ENCODE measurements at regions not wholly inside any gene's neighbourhood (a gene's known extent, or its start where the extent isn't known, plus 50 kb on each side); places are given as distances from the start of the nearest gene placed in this dataset.

GRCh38 chr4:154065368-154065767 is 276.5 kb upstream of the SFRP2 start:
- Histone ChIP-seq H3K9me3 (ENCODE audit: control extremely low read depth in 1 of 3, control insufficient read depth in 2 of 3, insufficient read depth in 1 of 3, low read length in 2 of 3) (peaks cover 1 to 20% (median 8%) of the 10 kb centered on the region in 3 donors), H3K36me3 (replicated peaks in 1 of 2; ENCODE audit: control extremely low read depth in 1 of 2, control insufficient read depth in 1 of 2, extremely low read depth in 1 of 2, insufficient read depth in 2 of 2, low read length in 1 of 2) (no peaks in the 10 kb centered on the region), H3K79me2 (ENCODE audit: control insufficient read depth, insufficient read depth, low read length) (no peaks in the 10 kb centered on the region), H3K4me3 (ENCODE audit: control extremely low read depth in 1 of 5, extremely low read depth in 1 of 5, insufficient read depth in 1 of 5, low read depth in 2 of 5, low read length in 4 of 5) (no peak overlapping the region), H3K27ac (ENCODE audit: low read length in 2 of 2) (no peak overlapping the region), H3K27me3 (replicated peaks in 1 of 4; ENCODE audit: control extremely low read depth in 1 of 4, control insufficient read depth in 3 of 4, insufficient read depth in 4 of 4, low read length in 3 of 4) (peaks cover 0 to 3% (median 0%) of the 10 kb centered on the region in 4 experiments), H3K4me1 (ENCODE audit: control insufficient read depth in 2 of 2, insufficient read depth in 2 of 2, low read length in 2 of 2) (no peaks in the 10 kb centered on the region), H3K9ac (ENCODE audit: low read length) (no peak overlapping the region), H3K4me2 (replicated peaks; ENCODE audit: low read depth, low read length, poor library complexity, severe bottlenecking) (no peak overlapping the region), H2AFZ (ENCODE audit: insufficient read depth, low read depth, low read length, poor library complexity, severe bottlenecking) (no peak overlapping the region), H4K20me1 (ENCODE audit: control insufficient read depth, insufficient read depth, low read length, poor library complexity, severe bottlenecking) (no peaks in the 10 kb centered on the region)
- intact Hi-C loops (cut with micrococcal nuclease): no loop called here
- Mint-ChIP-seq H3K4me3 (no peak overlapping the region), H3K27ac (no peak overlapping the region), H3K27me3 (peaks cover 3% of the 10 kb centered on the region), H3K4me1 (no peaks in the 10 kb centered on the region), H3K9me3 (ENCODE audit: insufficient read depth) (peaks cover 17% of the 10 kb centered on the region)
- DNase-seq: no peak
- ChIA-PET CTCF (no interaction called here), POLR2A (no interaction called here)
- TF ChIP-seq EZH2 (IDR thresholded peaks at IDR 0.05; ENCODE audit: borderline replicate concordance, insufficient read depth, low read depth, low read length, poor library complexity, severe bottlenecking) (no peak), CTCF (IDR thresholded peaks at IDR 0.05) (no peak)
- no peak for ATAC-seq (ENCODE audit: low read depth)

- Mint-ChIP-seq H3K27me3 (peaks cover 1% of the 10 kb centered on the region), H3K4me3 (no peak overlapping the region), H3K9me3 (ENCODE audit: insufficient read depth) (peaks cover 17% of the 10 kb centered on the region), H3K4me1 (no peaks in the 10 kb centered on the region), H3K27ac (no peak overlapping the region)
- no peak overlapping the region for H3K4me2 ChIP-seq (replicated peaks; ENCODE audit: low read depth, low read length, poor library complexity, severe bottlenecking)
- H3K4me3 ChIP-seq (ENCODE audit: control extremely low read depth in 1 of 5, extremely low read depth in 1 of 5, insufficient read depth in 1 of 5, low read depth in 2 of 5, low read length in 4 of 5): no peak overlapping the region
- no peak for DNase-seq
- H4K20me1 ChIP-seq (ENCODE audit: control insufficient read depth, insufficient read depth, low read length, poor library complexity, severe bottlenecking): no peaks in the 10 kb centered on the region
- intact Hi-C loops (cut with micrococcal nuclease): no loop called here
- no peak overlapping the region for H3K9ac ChIP-seq (ENCODE audit: low read length)
- H3K9me3 ChIP-seq (ENCODE audit: control extremely low read depth in 1 of 3, control insufficient read depth in 2 of 3, insufficient read depth in 1 of 3, low read length in 2 of 3): peaks cover 1 to 20% (median 8%) of the 10 kb centered on the region in 3 donors
- POLR2A ChIA-PET: no interaction called here
- no peaks in the 10 kb centered on the region for H3K79me2 ChIP-seq (ENCODE audit: control insufficient read depth, insufficient read depth, low read length)
- H2AFZ ChIP-seq (ENCODE audit: insufficient read depth, low read depth, low read length, poor library complexity, severe bottlenecking): no peak overlapping the region
- H3K36me3 ChIP-seq (replicated peaks in 1 of 2; ENCODE audit: control extremely low read depth in 1 of 2, control insufficient read depth in 1 of 2, extremely low read depth in 1 of 2, insufficient read depth in 2 of 2, low read length in 1 of 2): no peaks in the 10 kb centered on the region
- no peak for TF ChIP-seq EZH2 (IDR thresholded peaks at IDR 0.05; ENCODE audit: borderline replicate concordance, insufficient read depth, low read depth, low read length, poor library complexity, severe bottlenecking)
- no peak for TF ChIP-seq CTCF (IDR thresholded peaks at IDR 0.05)
- H3K27ac ChIP-seq (ENCODE audit: low read length in 2 of 2): no peak overlapping the region
- ATAC-seq (ENCODE audit: low read depth): no peak
- peaks cover 0 to 3% (median 0%) of the 10 kb centered on the region in 4 experiments for H3K27me3 ChIP-seq (replicated peaks in 1 of 4; ENCODE audit: control extremely low read depth in 1 of 4, control insufficient read depth in 3 of 4, insufficient read depth in 4 of 4, low read length in 3 of 4)
- CTCF ChIA-PET: no interaction called here
- H3K4me1 ChIP-seq (ENCODE audit: control insufficient read depth in 2 of 2, insufficient read depth in 2 of 2, low read length in 2 of 2): no peaks in the 10 kb centered on the region
- no CpG with 5 or more reads among the region's 1 CpG for WGBS (ENCODE audit: insufficient coverage)
Measured at GRCh38 chr4:154064244-154064643, 275.4 kb upstream of the SFRP2 start.
